ENCODE measurements at regions not wholly inside any gene's neighbourhood (a gene's known extent, or its start where the extent isn't known, plus 50 kb on each side); places are given as distances from the start of the nearest gene placed in this dataset.
"Not testable (repeated sequence)": the region's sequence is repeated elsewhere in the genome, so short reads cannot be mapped to it uniquely, and the experiment has no call there.

GRCh38 chr6:37752718-37753117 is 55.0 kb upstream of the MDGA1 start:
- Mint-ChIP-seq H3K27me3 (peaks cover 2% of the 10 kb centered on the region), H3K4me1 (ENCODE audit: low read depth) (no peaks in the 10 kb centered on the region), H3K36me3 (ENCODE audit: low read depth) (no peaks in the 10 kb centered on the region), H3K9me3 (no peaks in the 10 kb centered on the region), H3K4me3 (no peak overlapping the region), H3K27ac (no peak overlapping the region)
- TF ChIP-seq CTCF (IDR thresholded peaks at IDR 0.05) = no peak
- ATAC-seq (no peak), DNase-seq (no peak)
- ChIA-PET CTCF (interaction anchor here (1.3 kb wide), 1 partner anchor 22 kb away, joined by 3 read pairs; no protein-coding TSS in a partner anchor), POLR2A (no interaction called here)
- intact Hi-C loops (cut with micrococcal nuclease) = no loop called here

GRCh38 chr6:37749367-37749766 is 51.7 kb upstream of the MDGA1 start:
- H3K4me1 Mint-ChIP-seq (ENCODE audit: low read depth); H3K36me3 Mint-ChIP-seq (ENCODE audit: low read depth); H3K4me3 Mint-ChIP-seq; POLR2A ChIA-PET; H3K27ac Mint-ChIP-seq; H3K27me3 Mint-ChIP-seq; CTCF ChIA-PET; DNase-seq; ATAC-seq; H3K9me3 Mint-ChIP-seq; intact Hi-C loops (cut with micrococcal nuclease): not testable (repeated sequence)

- CTCF ChIA-PET = no interaction called here
Measured at GRCh38 chr6:37748118-37748517, 50.4 kb upstream of the MDGA1 start.

More at GRCh38 chr6:37748118-37748517, 50.4 kb upstream of the MDGA1 start:
- Mint-ChIP-seq H3K4me1 (ENCODE audit: low read depth) (no peaks in the 10 kb centered on the region), H3K9me3 (no peaks in the 10 kb centered on the region), H3K36me3 (ENCODE audit: low read depth) (no peaks in the 10 kb centered on the region), H3K4me3 (no peak overlapping the region), H3K27me3 (peaks cover 2% of the 10 kb centered on the region), H3K27ac (no peak overlapping the region)
- POLR2A ChIA-PET = no interaction called here
- no peak for TF ChIP-seq CTCF (IDR thresholded peaks at IDR 0.05)
- intact Hi-C loops (cut with micrococcal nuclease) = no loop called here
- ATAC-seq (no peak), DNase-seq (no peak)

All from activated CD8-positive, alpha-beta T cell treated with anti-CD3 and anti-CD28 coated beads for 36 hours (primary cell).